ENCODE measurements at regions not wholly inside any gene's neighbourhood (a gene's known extent, or its start where the extent isn't known, plus 50 kb on each side); places are given as distances from the start of the nearest gene placed in this dataset.

DNA sequence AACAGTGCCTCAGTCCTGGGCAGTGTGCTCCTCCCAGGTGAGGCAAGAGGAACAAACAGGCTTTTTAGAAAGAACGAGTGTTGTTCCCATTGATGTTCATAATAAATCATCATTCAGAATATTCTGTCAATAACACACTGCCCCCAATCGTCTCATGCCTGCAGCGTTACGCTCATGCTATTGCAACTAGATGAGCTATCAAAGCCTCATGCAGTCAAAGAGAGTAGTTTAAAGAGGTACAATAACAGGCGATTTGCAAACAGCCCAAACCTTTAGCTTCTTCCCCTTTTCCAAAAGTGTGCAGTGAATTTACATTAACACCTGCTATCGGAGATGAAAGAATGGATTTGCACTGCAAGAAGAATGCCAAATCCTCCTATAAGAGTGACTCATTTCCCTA, 1164.7 kb upstream of the MAP3K7 start:
- no peaks in the 10 kb centered on the region for H4K20me1 ChIP-seq (ENCODE audit: insufficient read depth, low read length)
- no peaks in the 10 kb centered on the region for H3K27me3 ChIP-seq (replicated peaks; ENCODE audit: insufficient read depth, low read length)
- no peaks in the 10 kb centered on the region for H3F3A ChIP-seq (ENCODE audit: insufficient read depth, low read length)

DNA sequence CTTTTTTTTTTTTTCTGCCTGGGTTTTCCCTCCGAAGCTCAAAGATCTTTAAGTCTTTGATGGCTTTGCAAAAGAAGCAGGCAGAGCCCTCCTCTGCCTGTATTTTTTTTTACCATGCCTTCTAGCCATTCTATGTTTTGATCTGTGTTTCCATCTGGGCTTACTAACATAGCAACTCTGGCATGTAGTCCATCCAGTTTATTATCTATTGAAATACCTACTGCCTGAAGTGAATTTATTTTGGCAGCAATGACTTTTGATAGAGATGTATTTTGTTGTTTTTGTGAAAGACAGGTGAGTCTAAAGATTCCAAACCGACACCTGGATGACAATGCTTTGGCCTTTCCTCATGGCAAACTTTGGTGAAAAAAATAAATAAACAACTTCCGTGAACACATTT, 1157.7 kb upstream of the MAP3K7 start:
- Histone ChIP-seq H3K27ac (ENCODE audit: low read length) (no peak overlapping the region), H4K20me1 (ENCODE audit: insufficient read depth, low read length) (no peaks in the 10 kb centered on the region), H3K79me2 (ENCODE audit: low read length) (no peaks in the 10 kb centered on the region), H3F3A (ENCODE audit: insufficient read depth, low read length) (no peaks in the 10 kb centered on the region), H3K4me1 (ENCODE audit: low read length) (no peaks in the 10 kb centered on the region), H3K9ac (ENCODE audit: low read length) (no peak overlapping the region), H3K4me3 (ENCODE audit: low read length) (no peak overlapping the region), H3K36me3 (replicated peaks; ENCODE audit: insufficient read depth, low read length) (no peaks in the 10 kb centered on the region), H3K4me2 (ENCODE audit: low read depth, low read length) (no peak overlapping the region), H3K9me2 (replicated peaks; ENCODE audit: insufficient read depth, low read length) (no peaks in the 10 kb centered on the region), H3K27me3 (replicated peaks; ENCODE audit: insufficient read depth, low read length) (no peaks in the 10 kb centered on the region), H3K9me3 (replicated peaks; ENCODE audit: insufficient read depth, low read length) (no peaks in the 10 kb centered on the region), H2AFZ (ENCODE audit: low read length) (no peak overlapping the region)
- DNase-seq, result no peak
- TF ChIP-seq EZH2 (optimal IDR thresholded peaks at IDR 0.05; ENCODE audit: low read depth, low read length), result no peak
- TF ChIP-seq, protein P1, sequence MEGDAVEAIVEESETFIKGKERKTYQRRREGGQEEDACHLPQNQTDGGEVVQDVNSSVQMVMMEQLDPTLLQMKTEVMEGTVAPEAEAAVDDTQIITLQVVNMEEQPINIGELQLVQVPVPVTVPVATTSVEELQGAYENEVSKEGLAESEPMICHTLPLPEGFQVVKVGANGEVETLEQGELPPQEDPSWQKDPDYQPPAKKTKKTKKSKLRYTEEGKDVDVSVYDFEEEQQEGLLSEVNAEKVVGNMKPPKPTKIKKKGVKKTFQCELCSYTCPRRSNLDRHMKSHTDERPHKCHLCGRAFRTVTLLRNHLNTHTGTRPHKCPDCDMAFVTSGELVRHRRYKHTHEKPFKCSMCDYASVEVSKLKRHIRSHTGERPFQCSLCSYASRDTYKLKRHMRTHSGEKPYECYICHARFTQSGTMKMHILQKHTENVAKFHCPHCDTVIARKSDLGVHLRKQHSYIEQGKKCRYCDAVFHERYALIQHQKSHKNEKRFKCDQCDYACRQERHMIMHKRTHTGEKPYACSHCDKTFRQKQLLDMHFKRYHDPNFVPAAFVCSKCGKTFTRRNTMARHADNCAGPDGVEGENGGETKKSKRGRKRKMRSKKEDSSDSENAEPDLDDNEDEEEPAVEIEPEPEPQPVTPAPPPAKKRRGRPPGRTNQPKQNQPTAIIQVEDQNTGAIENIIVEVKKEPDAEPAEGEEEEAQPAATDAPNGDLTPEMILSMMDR (IDR thresholded peaks at IDR 0.05; ENCODE audit: low read length), result no peak
- TF ChIP-seq EZH2phosphoT487 (IDR thresholded peaks at IDR 0.05; ENCODE audit: low read length), result no peak

More for the DNA sequence above, 1164.7 kb upstream of the MAP3K7 start:
- Histone ChIP-seq H3K4me1 (ENCODE audit: low read length) (no peaks in the 10 kb centered on the region), H3K9me2 (replicated peaks; ENCODE audit: insufficient read depth, low read length) (no peaks in the 10 kb centered on the region), H2AFZ (ENCODE audit: low read length) (no peak overlapping the region), H3K27ac (ENCODE audit: low read length) (no peak overlapping the region), H3K36me3 (replicated peaks; ENCODE audit: insufficient read depth, low read length) (no peaks in the 10 kb centered on the region), H3K79me2 (ENCODE audit: low read length) (no peaks in the 10 kb centered on the region), H3K9ac (ENCODE audit: low read length) (no peak overlapping the region), H3K4me2 (ENCODE audit: low read depth, low read length) (no peak overlapping the region), H3K9me3 (replicated peaks; ENCODE audit: insufficient read depth, low read length) (no peaks in the 10 kb centered on the region), H3K4me3 (ENCODE audit: low read length) (no peak overlapping the region)
- no peak for DNase-seq
- TF ChIP-seq, protein P1 (IDR thresholded peaks at IDR 0.05; ENCODE audit: low read length), result no peak
- TF ChIP-seq EZH2 (optimal IDR thresholded peaks at IDR 0.05; ENCODE audit: low read depth, low read length), result no peak

DNA sequence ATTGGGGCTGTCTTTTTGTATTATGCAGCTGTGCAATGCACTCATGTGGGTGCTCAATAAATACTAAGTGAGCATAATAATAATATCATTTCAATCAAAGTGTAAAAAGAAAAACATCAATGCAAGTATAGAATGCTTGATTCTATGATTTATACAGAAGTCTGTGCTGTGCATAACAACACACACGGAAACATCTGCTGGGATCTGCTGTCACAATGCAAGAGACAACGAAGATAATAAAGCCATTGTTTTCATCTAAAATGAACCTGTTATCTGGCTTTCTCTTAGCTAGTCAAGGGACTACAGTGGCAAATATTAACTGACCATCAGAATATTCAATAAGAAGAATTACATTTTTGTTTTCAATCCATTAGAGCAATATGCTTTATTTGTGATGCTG, 1156.9 kb upstream of the MAP3K7 start:
- Histone ChIP-seq H3K9ac (ENCODE audit: low read length) (no peak overlapping the region), H3K9me2 (replicated peaks; ENCODE audit: insufficient read depth, low read length) (no peaks in the 10 kb centered on the region), H3K27ac (ENCODE audit: low read length) (no peak overlapping the region), H3F3A (ENCODE audit: insufficient read depth, low read length) (no peaks in the 10 kb centered on the region), H3K4me3 (ENCODE audit: low read length) (no peak overlapping the region), H4K20me1 (ENCODE audit: insufficient read depth, low read length) (no peaks in the 10 kb centered on the region), H3K36me3 (replicated peaks; ENCODE audit: insufficient read depth, low read length) (no peaks in the 10 kb centered on the region), H3K4me2 (ENCODE audit: low read depth, low read length) (no peak overlapping the region), H3K79me2 (ENCODE audit: low read length) (no peaks in the 10 kb centered on the region), H3K4me1 (ENCODE audit: low read length) (no peaks in the 10 kb centered on the region), H3K27me3 (replicated peaks; ENCODE audit: insufficient read depth, low read length) (no peaks in the 10 kb centered on the region), H2AFZ (ENCODE audit: low read length) (no peak overlapping the region), H3K9me3 (replicated peaks; ENCODE audit: insufficient read depth, low read length) (no peaks in the 10 kb centered on the region)
- TF ChIP-seq EZH2phosphoT487 (IDR thresholded peaks at IDR 0.05; ENCODE audit: low read length), result no peak
- TF ChIP-seq, protein P1 (IDR thresholded peaks at IDR 0.05; ENCODE audit: low read length), result no peak
- no peak for TF ChIP-seq EZH2 (optimal IDR thresholded peaks at IDR 0.05; ENCODE audit: low read depth, low read length)
- DNase-seq, result no peak

Data from MM.1S (cell line).